HT1080 (cell line): ENCODE measurements at regions not wholly inside any gene's neighbourhood (a gene's known extent, or its start where the extent isn't known, plus 50 kb on each side); places are given as distances from the start of the nearest gene placed in this dataset.
"Not testable (repeated sequence)": the region's sequence is repeated elsewhere in the genome, so short reads cannot be mapped to it uniquely, and the experiment has no call there.

Experiments
- DNase-seq: peaks from one replicate; pipeline ENCODE4 v3.0.0-alpha.2; 2015; ENCODE audit warnings: low read depth

DNA sequence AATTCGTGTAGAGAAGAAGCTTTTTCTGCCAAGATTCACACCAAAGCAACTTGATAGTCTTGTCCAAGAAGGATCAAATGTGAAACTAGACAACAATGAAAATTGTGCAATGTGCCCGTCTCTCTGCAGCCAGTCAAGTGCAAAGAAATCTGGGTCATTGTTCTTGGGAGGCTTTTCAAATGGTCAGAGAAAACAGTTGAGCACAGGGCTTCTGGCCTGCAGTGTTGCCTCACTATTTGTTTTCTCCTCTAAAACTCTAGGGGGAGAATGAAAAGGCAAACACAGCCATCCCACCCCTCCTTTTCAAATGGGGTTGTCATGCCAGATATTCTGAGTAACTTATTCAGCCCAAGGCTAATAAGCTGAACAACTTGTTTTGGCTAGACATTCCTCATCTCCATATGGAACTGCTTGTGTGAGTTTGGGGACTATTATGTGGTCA is 417.6 kb upstream of the CDIN1 start:
- DNase-seq = no peak

DNA sequence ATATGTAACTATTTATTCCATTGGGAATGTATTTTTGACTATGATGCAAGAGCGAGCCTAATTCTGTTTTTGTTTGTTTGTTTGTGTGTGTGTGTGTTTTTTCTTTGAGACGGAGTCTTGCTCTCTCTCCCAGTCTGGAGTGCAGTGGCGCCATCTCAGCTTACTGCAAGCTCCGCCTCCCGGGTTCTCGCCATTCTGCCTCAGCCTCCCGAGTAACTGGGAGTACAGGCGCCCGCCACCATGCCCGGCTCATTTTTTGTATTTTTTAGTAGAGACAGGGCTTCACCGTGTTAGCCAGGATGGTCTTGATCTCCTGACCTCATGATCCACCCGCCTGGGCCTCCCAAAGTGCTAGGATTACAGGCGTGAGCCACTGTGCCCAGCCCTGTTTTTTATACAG is 415.4 kb upstream of the CDIN1 start:
- not testable (repeated sequence) for DNase-seq

DNA sequence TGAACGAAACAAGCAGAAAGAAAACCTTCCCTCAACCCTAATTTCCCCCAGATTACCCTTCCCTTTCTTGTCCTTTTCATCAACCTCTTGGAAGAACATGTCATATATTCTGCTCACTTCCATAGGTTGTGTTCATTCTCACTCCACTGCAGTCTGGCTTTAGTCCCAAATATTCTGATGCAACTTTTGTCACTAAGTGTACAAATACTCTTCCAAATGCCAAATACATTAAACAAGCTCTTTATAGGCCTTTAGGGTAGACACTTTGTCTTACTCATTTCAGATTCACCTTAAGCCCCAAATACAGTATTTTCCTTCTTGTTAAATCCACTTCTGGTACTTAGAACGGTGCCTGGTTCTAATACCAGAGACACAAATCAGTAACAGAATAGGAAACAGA is 406.5 kb upstream of the CDIN1 start:
- DNase-seq = no peak

DNA sequence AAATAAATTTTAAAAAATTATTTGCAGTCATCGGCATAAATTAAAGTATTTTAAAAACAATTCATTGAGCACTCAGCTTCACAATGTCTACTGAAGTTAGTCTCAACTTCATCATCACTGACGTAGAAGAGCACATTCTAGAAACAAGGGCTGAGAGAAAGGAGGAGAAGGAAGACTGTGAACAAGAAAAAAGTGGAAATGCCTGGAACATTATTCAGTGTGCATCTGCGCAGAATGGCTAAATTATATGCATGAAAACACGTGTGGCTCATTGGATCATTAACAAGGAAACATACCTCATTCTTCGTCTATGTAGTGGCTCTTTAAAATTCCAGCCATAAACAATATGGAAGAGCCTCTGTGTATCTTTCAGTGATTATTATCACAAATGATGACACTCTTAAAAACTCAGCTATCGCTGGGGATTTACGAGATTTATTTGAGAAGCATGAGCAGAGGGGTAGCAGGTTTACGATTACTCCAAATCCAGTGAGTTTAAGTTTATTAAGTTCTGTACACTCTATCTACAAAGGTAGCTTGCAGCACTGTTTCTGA is 404.2 kb upstream of the CDIN1 start:
- no peak for DNase-seq

DNA sequence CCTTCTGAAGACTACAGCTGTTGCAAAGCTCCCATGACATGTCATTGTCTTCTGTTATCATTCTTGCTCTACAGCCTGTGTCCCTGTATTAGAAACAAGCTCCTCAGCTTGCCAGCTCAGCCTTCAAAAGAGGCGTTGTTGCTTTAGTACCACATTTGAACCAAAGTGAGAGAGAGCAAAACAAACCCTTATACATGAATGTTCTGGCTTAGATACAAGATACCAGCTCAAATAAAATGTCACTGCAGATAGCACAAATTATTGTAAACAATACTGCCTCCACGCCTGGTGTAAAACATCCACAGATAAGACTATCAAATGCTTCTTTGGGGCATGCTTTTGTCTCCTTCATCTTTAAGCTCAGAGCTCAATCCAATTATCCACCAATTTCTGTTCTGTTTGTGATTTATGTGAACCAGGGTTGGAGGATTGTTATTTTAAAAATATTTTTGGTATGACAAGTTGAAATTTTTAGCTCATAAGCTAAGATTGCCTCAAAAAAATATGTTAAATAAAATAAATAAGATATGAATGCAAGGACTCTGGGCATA is 403.6 kb upstream of the CDIN1 start:
- no peak for DNase-seq

DNA sequence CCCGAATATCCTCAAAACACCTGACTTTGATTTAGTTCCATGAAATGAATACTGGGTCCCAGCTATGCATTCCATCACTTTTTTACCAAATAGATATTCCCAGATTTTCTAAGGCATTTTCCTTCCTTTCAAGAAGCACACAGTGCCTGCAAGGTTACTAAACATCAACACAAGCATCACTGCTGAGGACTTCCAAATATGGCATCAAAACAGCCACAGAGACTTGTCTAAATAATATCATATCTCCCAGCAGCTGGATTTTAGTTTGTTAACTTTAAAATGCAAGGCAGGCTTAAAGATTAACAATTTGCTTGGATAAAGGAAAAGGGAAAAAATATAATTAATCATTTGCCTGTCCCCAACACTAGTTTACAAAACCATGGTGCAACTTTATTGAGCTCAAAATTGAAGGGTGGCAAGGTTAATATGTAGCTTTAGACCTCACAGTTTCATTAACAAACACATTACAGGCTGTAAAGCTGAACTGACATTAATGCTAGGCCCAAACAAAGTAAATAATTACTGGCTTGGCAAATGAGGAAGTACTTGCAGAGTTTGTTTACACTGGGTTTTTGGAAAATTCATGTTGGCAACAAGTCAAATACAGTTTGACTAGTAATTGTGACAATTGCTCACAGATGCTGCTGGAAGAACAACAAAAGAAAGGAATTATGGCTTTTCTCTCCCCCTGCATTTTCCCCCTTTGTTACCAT is 401.7 kb upstream of the CDIN1 start:
- DNase-seq = no peak

DNA sequence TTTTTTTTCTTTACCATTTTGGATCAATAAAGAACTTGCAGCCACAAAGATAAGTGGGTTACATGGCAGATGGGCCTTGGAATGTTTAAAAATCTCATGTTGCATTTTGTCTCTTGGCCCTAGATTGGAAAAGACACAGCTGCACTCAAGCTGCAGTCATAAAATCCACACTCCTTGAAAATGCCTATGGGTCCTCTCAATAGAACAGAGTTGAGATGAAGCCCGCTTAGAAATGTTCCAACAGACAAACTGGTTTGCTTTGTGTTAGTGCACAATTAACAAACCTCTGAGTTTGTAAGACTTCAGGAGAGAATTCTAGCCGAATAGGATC is 401.2 kb upstream of the CDIN1 start:
- no peak for DNase-seq

DNA sequence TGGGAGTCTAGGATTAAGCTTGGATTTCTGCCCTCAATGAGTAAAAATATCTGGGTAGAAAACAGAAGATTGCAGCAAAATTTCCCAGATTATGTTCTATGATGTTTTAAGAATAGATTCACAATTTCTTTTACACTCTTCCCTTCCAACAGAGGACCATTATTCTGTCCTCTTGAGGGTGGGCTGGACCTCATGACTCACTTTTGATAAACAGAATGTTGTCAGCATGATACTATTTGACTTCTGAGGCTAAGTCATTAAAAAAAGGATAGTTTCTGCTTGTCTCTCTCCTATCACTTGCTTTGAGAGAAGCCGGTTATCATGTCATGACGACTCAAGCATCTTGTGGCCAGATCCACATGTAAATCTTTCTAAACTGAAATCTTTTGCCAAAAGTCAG is 396.2 kb upstream of the CDIN1 start:
- DNase-seq = no peak

DNA sequence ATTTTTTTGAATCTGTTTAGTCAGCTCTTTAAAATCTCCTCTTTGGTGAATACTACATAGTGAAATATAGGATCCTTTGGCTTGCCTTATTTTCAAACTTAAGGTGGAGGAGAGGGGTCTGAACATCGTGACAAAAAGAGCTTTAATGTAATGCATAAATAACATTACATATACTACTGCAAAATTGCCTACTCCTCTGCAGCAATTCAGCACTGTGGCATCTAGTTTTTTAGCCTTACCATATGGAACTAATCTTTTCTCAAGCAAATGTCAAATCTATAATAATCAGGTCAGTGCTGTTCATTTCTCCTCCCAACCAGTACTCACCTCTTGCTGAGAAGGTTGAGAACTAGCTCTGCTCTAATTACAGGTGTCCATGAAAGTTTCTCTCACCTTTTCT is 394.0 kb upstream of the CDIN1 start:
- no peak for DNase-seq

DNA sequence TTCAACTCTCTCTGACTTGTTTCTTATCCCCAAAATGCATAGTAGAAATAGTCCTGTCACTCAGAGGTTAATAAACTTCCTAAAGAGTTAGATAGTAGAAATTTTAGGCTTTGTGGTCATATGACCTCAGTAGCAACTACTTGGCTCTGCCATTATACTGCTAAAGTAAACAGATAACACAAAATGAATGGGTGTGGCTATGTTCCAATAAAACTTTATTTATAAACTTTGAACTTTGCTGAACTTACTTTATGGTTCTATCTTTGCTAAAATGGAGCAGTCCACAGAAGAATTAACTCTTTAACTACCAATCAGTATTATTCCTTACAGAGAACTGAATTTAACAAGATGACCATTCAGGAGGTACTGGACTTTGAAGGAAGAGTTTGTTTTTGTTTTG is 393.6 kb upstream of the CDIN1 start:
- DNase-seq = no peak

DNA sequence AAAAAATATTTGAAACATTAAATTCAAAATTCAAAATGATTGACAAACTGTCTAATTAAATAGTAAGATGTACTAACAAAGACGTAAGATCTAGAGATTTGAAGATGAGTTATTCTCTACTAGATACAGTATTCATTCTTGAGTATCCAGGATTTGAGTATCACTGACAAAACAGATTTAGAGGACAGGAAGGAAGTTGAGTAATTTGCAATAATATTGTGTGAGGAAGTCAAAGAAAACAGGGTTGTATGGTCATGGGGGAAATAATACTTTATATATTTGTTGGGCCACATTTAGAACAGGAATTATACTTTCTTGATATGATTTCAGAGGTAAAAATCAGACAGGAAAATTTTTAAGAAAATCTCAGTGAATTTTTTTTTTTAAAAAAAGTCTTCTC is 393.1 kb upstream of the CDIN1 start:
- DNase-seq = peak; percentile 11

DNA sequence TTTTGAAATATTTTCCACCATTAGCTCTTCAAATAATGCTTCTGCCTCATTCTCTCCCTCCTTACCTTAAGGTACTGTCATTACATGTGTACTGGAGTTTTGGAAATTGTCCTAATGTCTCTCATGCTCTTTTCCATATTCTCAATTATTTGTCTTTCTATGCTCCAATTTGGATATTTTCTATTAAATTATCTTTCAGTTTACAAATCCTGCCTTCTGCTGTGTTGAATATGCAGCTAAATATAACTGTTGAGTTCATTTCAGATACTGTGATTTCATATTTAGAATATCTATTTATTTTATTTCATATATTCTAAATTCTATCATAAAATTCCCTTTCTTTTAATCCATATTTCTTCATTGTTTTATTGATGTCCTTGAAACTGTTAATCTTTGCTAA is 388.0 kb upstream of the CDIN1 start:
- no peak for DNase-seq

DNA sequence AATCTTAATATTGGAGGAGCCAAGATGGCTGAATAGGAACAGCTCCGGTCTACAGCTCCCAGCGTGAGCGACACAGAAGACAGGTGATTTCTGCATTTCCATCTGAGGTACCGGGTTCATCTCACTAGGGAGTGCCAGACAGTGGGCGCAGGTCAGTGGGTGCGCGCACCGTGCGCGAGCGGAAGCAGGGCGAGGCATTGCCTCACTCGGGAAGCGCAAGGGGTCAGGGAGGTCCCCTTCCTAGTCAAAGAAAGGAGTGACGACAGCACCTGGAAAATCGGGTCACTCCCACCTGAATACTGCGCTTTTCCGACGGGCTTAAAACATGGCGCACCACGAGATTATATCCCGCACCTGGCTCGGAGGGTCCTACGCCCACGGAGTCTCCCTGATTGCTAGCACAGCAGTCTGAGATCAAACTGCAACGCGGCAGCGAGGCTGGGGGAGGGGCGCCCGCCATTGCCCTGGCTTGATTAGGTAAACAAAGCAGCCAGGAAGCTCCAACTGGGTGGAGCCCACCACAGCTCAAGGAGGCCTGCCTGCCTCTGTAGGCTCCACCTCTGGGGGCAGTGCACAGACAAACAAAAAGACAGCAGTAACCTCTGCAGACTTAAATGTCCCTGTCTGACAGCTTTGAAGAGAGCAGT is 383.9 kb upstream of the CDIN1 start:
- not testable (repeated sequence) for DNase-seq

DNA sequence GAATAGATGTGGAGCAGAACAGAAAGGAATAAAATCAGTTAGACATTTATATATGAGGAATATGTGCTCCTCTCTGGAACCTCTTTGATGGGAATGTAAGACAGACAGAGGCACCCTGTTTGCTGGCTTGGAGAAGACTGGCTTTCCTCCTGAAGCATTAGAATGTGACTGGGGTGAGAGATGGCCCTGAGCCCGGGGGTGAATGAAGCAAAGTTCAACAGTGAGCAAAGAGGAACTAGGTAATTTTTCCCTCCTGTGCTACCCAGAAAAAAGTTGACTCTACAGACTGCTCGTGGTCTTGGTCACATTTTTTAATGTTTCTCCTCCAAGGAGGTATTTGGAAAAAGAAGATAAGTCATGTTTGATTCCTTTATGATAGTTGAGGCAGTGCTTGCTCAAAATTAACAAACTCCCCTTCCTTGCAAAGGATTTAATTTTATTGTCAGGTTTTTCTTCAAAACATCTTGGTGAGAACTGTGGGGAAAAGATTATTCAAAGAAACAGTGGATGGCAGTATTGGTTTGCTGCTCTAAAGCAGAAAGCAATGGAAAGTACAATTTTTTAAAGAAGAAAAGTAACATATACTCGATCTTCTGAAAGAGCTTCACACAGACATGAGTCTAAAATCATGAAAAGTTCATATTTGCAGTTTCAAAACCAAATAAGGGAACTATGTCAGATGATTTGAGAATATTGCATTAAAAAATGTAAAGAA is 370.4 kb upstream of the CDIN1 start:
- no peak for DNase-seq

DNA sequence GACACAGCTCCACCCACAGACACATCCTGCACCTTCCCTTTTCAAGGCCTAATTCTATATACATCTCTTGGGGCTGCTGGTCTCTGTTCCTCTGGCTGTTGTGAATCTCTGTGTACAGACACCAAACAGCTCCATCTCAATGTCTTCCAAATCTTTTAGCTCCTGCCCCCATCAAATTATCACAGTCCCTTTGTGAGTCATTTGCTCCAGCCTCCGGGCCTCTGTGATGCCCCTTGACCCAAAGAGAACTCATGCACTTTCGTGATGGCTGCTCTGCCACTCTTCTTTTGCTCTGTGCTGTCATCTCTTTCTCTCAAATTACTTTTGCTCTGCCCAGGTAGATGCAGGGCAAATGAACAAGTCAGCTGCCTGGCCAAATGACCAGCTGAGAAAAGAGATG is 369.0 kb upstream of the CDIN1 start:
- no peak for DNase-seq

DNA sequence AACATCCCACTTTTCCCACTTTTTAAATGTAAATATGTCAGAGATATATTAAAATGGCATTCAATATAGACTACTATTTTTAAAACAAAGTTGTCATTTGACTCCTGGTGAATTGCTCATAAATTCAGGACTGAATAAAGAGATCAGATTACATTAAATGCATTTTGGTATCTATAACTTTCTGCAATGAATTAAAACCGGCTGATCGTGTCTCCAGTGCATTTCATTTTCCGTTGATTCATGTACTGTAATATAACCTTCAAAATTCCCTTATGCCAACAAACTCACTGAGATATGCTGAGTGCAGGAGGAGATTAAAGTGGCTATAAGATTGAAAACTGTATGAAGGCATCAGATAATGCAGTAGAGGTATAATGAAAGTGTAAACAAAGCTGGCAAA is 361.1 kb upstream of the CDIN1 start:
- no peak for DNase-seq

DNA sequence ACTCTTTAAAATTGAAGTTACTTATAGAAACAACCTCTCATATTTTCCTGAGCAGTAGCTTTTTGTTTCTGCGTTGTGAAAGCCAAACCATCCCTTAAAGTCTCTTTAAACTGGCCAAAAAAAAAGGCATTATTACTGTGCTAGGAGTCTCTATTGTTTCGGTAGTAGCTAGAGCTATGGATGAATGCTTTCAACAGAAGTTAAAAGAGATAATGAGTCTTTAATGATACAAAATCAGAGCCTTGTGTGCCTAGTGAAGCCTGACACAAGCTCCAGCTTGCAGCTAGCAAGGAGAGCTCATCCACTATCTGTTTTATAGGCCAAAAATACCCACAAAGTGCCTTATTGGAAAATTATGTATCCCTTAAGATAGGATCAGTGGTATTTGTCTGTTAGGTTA is 360.4 kb upstream of the CDIN1 start:
- no peak for DNase-seq

DNA sequence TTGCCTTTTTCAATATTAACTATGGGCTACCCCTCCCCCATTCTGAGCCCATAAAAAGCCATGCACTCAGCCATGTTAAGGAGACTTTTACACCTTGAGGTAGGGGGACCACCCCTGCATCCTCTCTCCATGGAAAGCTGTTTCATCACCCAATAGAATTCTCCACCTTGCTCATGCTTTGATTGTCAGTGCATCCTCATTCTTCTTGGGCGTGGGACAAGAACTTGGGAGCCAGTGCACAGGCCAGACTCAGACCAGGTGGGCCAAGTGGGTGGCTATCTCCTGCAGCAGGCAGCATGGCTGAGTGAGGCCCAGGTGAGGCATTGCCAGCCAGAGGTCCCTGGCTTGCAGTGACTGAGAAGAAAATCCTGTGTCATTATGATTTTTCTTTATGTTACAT is 357.4 kb upstream of the CDIN1 start:
- no peak for DNase-seq

DNA sequence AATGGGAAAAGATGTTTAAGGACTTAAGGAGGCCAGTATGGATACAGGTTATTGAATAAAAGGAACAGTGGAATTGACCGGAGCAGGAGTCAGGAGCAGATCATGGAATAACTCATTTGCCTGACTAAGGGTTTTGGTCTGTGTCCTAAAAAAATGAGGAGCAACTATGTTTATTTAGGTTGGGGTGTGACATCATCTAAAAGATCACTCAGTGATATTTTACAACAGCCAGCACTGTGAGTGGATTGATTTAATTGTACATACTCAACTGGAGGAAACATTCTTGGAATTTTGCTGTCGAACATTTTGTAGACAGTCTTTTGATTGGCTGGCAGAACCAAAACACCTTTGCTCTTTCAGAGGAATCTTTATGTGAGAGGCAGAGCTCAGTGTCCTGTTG is 348.6 kb upstream of the CDIN1 start:
- no peak for DNase-seq

DNA sequence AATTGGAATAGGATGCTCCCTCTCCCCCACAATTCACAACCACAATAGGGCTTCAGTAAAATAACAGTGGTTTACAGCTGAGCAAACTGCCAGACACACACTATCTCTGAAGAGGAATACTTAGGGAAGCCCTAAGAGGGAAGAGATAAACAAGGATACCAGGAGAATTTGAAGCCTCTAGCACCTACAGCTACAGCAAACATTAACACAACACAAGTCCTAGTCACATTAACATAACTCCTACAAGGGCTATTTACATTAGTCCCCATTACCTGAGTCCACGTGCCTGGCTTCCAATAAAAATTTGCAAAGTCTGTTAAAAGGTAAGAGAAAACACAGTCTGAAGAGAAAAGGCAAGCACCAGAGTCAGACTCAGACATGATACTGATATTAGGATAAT is 346.9 kb upstream of the CDIN1 start:
- no peak for DNase-seq

DNA sequence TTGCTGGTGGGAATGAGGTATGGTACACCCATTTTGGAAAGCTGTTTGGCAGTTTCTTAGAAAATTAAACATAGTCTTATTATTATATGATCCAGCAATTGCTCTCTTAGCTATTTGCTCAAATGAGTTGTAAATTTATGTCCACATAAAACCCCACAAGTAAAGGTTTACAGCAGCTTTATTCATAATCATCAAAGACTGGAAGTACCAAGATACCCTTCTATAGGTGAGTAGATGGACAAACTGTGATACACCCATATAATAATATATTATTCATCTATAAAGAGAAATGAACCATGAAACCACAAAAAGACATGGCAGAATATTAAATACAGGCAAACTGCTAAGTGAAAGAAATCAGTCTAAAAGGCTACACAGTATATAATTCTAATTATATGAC is 344.7 kb upstream of the CDIN1 start:
- no peak for DNase-seq

DNA sequence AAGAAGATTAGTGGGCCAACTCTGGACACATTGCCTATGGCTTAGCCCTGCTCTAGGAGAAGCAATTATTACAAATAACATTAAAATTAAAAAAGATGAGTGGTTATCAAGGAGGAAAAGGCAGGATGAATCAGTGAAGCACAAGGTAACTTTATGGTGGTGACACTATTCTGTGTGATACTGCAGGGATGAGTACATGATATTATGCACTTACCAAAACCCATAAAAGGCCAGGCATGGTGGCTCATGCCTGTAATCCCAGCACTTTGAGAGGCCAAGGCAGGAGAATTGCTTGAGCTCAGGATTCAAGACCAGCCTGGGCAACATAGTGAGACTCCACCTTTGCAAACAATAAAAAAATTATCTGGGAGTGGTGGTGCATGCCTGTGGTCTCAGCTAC is 344.3 kb upstream of the CDIN1 start:
- no peak for DNase-seq
